ENCODE measurements at regions not wholly inside any gene's neighbourhood (a gene's known extent, or its start where the extent isn't known, plus 50 kb on each side); places are given as distances from the start of the nearest gene placed in this dataset.
"Not testable (repeated sequence)": the region's sequence is repeated elsewhere in the genome, so short reads cannot be mapped to it uniquely, and the experiment has no call there.

DNA sequence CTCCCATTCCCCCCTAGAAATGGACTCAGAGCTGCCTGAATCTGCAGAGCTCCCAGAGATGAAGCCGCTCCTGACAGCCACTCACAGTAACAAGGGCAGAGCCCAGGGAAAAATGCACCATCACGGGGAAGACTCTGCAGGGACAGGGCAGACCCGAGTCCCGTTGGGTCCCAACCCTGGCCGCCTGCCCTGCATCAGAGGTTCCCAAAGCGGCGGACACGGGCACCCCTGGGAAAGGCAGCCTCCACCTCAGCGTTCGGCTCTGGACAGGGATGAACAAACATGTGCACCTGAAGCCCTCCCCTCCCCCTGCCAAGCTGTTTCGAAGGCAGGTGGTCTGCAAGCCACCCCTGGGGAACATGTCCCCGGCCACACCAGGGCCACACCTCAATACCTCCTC lies 320.4 kb downstream of the ADGRD1 start:
- Histone ChIP-seq H3K36me3 (no peaks in the 10 kb centered on the region), H3K27ac (no peak overlapping the region), H3K4me3 (no peak overlapping the region), H3K9me3 (no peaks in the 10 kb centered on the region), H3K27me3 (peaks cover 0 to 19% (median 0%) of the 10 kb centered on the region in 9 donors), H3K4me1 (no peaks in the 10 kb centered on the region)
- TF ChIP-seq POLR2A (IDR thresholded peaks at IDR 0.05) = no peak
- intact Hi-C loops (cut with DNase I) = no loop called here
- no peak for ATAC-seq
- 69 to 88% (median 85%) methylated on average over 11 to 12 of the region's 12 CpGs for WGBS, 4 donors
- peak in 1 of 5 donors; percentile 20 for DNase-seq

DNA sequence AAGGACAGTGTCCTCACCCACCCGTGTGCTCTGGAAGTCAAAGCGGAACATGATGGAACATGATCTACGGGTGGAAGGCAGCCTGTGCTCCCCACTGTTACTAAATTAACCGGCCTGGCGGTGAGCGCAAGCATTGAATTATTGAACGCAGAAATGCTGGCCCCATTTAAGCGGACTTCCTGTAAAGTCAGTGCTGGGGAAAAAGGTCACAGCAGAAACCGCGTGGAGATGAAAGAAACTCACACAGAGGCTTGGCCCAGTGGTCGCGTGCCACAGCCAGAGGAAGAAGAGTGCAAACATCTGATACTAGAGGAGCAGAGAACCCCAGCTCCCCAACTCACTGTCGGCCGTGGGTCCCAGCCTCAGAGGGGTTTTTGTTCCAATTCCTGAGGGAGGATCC lies 321.2 kb downstream of the ADGRD1 start:
- H3K36me3 ChIP-seq = no peaks in the 10 kb centered on the region
- H3K4me3 ChIP-seq = no peak overlapping the region
- WGBS, 4 donors = 74 to 81% (median 79%) methylated on average over 14 of the region's 14 CpGs
- H3K27me3 ChIP-seq = peaks cover 0 to 28% (median 0%) of the 10 kb centered on the region in 9 donors
- ATAC-seq = no peak
- peak in 2 of 5 donors; percentile 4 to 11 for DNase-seq
- intact Hi-C loops (cut with DNase I) = no loop called here
- TF ChIP-seq, protein P1, sequence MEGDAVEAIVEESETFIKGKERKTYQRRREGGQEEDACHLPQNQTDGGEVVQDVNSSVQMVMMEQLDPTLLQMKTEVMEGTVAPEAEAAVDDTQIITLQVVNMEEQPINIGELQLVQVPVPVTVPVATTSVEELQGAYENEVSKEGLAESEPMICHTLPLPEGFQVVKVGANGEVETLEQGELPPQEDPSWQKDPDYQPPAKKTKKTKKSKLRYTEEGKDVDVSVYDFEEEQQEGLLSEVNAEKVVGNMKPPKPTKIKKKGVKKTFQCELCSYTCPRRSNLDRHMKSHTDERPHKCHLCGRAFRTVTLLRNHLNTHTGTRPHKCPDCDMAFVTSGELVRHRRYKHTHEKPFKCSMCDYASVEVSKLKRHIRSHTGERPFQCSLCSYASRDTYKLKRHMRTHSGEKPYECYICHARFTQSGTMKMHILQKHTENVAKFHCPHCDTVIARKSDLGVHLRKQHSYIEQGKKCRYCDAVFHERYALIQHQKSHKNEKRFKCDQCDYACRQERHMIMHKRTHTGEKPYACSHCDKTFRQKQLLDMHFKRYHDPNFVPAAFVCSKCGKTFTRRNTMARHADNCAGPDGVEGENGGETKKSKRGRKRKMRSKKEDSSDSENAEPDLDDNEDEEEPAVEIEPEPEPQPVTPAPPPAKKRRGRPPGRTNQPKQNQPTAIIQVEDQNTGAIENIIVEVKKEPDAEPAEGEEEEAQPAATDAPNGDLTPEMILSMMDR (IDR thresholded peaks at IDR 0.05) = no peak
- no peak for TF ChIP-seq POLR2A (IDR thresholded peaks at IDR 0.05)
- H3K27ac ChIP-seq = no peak overlapping the region
- H3K4me1 ChIP-seq = no peaks in the 10 kb centered on the region
- no peaks in the 10 kb centered on the region for H3K9me3 ChIP-seq

DNA sequence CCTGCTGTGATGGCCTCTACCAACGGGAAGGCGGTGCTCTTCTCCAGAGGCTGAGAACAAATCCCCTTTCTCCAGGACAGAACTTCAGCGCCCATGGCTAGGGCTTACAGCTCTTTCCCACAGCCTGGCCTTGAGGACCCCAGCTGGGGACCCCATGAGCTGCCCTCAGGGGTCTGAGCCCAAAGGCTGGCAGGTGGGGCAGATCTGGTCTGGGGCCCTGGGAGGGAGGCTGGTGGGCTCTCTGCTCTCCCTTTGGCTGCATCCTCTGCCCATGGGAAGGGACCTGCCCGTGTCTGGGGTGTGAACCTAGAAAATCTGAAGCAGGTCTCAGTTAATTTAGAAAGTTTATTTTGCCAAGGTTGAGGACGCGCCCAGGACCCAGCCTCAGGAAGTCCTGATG lies 322.1 kb downstream of the ADGRD1 start:
- Histone ChIP-seq H3K4me1 (no peaks in the 10 kb centered on the region), H3K27ac (no peak overlapping the region), H3K27me3 (peaks cover 0 to 37% (median 0%) of the 10 kb centered on the region in 9 donors), H3K4me3 (no peak overlapping the region), H3K36me3 (no peaks in the 10 kb centered on the region), H3K9me3 (no peaks in the 10 kb centered on the region)
- intact Hi-C loops (cut with DNase I) = no loop called here
- WGBS, 4 donors = 81 to 94% (median 86%) methylated on average over 4 to 6 of the region's 6 CpGs
- DNase-seq (peak in 2 of 5 donors; percentile 11 to 23), ATAC-seq (no peak)
- TF ChIP-seq, protein P1 (IDR thresholded peaks at IDR 0.05) = no peak
- TF ChIP-seq POLR2A (IDR thresholded peaks at IDR 0.05) = no peak

DNA sequence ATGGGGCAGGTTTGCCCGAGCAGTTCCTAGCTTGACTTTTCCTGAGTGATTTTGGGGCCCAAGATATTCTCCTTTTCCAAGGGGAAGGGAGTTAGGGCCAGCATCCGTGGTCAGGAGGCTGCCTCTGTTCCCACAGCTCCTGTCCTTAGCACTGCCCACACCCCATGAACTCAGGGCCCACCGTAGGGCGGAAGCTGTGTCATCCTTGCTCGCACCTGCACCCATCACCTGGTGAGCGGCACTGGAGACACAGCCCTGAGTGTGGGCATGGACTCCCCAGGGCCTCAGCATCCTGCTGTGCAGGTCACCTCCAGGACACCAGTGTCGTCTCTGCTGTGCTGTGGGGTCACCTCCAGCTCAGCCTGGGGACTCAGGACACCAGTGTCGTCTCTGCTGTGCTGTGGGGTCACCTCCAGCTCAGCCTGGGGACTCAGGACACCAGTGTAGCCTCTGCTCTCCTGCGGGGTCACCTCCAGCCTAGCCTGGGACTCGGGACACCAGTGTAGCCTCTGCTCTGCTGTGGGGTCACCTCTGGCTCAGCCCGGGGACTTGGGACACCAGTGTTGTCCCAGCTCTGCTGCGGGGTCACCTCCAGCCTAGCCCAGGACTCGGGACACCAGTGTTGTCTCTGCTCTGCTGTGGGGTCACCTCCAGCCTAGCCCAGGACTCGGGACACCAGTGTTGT lies 322.9 kb downstream of the ADGRD1 start:
- Histone ChIP-seq H3K4me1 (no peaks in the 10 kb centered on the region), H3K4me3 (no peak overlapping the region), H3K9me3 (no peaks in the 10 kb centered on the region), H3K36me3 (no peaks in the 10 kb centered on the region), H3K27ac (no peak overlapping the region), H3K27me3 (peaks cover 0 to 38% (median 0%) of the 10 kb centered on the region in 9 donors)
- TF ChIP-seq, protein P1 (IDR thresholded peaks at IDR 0.05) = no peak
- no peak for TF ChIP-seq POLR2A (IDR thresholded peaks at IDR 0.05)
- WGBS, 4 donors = 78 to 81% (median 78%) methylated on average over 8 to 14 of the region's 14 CpGs
- ATAC-seq = no peak
- peak in 2 of 5 donors; percentile 18 to 55 for DNase-seq
- intact Hi-C loops (cut with DNase I) = no loop called here

DNA sequence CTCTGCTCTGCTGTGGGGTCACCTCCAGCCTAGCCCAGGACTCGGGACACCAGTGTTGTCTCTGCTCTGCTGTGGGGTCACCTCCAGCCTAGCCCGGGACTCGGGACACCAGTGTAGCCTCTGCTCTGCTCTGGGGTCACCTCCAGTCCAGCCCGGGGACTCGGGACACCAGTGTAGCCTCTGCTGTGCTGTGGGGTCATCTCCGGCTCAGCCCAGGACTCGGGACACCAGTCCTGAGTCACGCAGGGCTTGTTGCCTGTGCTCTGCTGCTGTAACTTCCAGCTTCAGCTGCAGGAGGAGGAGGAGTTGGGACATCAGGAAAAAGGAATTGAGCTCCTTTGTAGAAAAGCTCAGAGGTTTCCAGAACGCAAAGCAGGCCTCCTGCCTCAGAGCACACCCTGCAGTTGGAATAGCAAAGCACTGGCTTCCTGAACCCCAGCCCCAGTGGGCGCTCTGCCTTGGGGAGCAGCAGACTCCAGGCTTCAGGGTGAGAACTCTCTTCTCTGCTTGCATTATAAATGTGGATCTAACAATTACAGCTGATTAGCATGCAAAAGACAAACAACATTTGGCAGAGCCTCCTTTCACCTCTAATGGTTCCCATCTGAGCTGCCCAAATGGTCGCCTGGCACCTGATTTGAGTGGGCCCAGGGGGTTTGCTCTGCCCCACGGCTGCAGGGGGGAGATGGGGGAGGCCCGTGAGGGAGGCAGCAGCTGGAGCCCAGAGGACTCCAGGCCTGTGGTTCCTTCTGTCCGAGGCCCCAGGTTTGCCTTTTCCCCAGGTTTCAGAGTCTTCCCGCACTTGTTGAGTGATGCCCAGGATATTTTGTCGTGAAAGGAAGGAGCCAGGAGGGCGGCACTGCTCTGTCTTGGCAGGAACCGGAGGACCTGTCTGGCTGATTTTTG lies 323.7 kb downstream of the ADGRD1 start:
- H3K27ac ChIP-seq; H3K4me1 ChIP-seq; H3K4me3 ChIP-seq; intact Hi-C loops (cut with DNase I); H3K36me3 ChIP-seq; ATAC-seq; H3K9me3 ChIP-seq: not testable (repeated sequence)
- WGBS, 4 donors = 63 to 92% (median 69%) methylated on average over 6 to 16 of the region's 18 CpGs
- peaks cover 0 to 38% (median 0%) of the 10 kb centered on the region in 9 donors for H3K27me3 ChIP-seq
- DNase-seq = peak in 2 of 5 donors; percentile 24 to 42

DNA sequence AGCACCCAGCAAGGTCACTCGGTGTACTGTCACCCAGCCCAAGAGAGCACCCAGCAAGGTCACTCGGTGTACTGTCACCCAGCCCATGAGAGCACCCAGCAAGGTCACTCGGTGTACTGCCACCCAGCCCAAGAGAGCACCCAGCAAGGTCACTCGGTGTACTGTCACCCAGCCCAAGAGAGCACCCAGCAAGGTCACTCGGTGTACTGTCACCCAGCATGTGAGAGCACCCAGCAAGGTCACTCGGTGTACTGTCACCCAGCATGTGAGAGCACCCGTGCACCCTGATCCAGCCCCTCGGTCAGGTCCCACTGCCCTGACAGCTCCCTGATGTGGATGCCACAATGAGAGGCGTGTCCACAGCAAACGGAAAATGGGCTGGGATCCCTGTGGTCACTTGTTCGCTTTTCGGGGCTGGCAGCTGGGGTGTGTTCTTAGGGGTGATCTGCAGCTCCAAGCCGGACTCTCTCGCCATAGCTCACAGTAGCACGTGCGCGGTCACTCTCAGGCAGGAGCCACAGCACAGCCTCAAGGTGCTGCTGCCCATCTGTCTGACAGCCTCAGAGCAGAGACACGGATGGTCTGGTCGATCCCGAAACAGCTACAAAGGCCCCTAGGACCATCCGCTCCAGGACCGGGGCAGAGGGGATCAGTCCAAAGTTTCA lies 324.9 kb downstream of the ADGRD1 start:
- intact Hi-C loops (cut with DNase I); H3K4me3 ChIP-seq; H3K36me3 ChIP-seq; H3K27ac ChIP-seq; H3K4me1 ChIP-seq; ATAC-seq; H3K9me3 ChIP-seq: not testable (repeated sequence)
- H3K27me3 ChIP-seq = peaks cover 0 to 38% (median 0%) of the 10 kb centered on the region in 9 donors
- peak in 2 of 5 donors; percentile 20 to 26 for DNase-seq
- 79 to 89% (median 84%) methylated on average over 6 to 21 of the region's 22 CpGs for WGBS, 4 donors
